Endothelial cell of umbilical vein (primary cell): ENCODE measurements at regions not wholly inside any gene's neighbourhood (a gene's known extent, or its start where the extent isn't known, plus 50 kb on each side); places are given as distances from the start of the nearest gene placed in this dataset.

Source experiments
- BruUV-seq: library from RNA; stranded (reverse); fragments of 400-500 nt; replicated peaks from 2 replicates; lab custom pipeline; 2021; lab: Mats Ljungman, UMichigan
- CTCF ChIA-PET: fragments of 300-600, 350-600 bp; sonication (Branson Sonifier 250); formaldehyde crosslinking; loops from one replicate; lab custom pipeline; 2021; ENCODE audit warnings: antibody characterized with exemption, inconsistent platforms; lab: Charles Lee
- POLR2A ChIA-PET: fragments of 300-600, 350-600 bp; sonication (Branson Sonifier 250); formaldehyde crosslinking; loops from one replicate; lab custom pipeline; 2021; ENCODE audit warnings: antibody characterized with exemption, inconsistent platforms; lab: Charles Lee
- DNase-seq: peaks from one replicate; pipeline ENCODE4 v3.0.0-alpha.2; 2011; ENCODE audit warnings: low read depth, low spot score
- FAIRE-seq: peaks from 2 replicates; lab custom pipeline; 2011; peaks lifted over from hg19 to GRCh38; lab: Jason Lieb, UNC
- H2AFZ ChIP-seq: 2 replicates; pipeline ENCODE4 v1.6.0; 2012; ENCODE audit warnings: low read depth, low read length, control low read depth, inconsistent platforms
- H3K27ac ChIP-seq: 2 replicates; pipeline ENCODE4 v1.5.1; 2011; ENCODE audit warnings: low read depth, mild to moderate bottlenecking, control low read depth, low read length, moderate library complexity; ENCODE audit not compliant: insufficient read depth
- H3K27me3 ChIP-seq, 2 experiments: 2 replicates each; pipeline versions ENCODE4 v1.6.0 to v1.6.1; 2011; ENCODE audit warnings: low read length in 2 of 2, mixed read lengths in 1 of 2; ENCODE audit not compliant: control insufficient read depth in 2 of 2, insufficient read depth in 2 of 2
- H3K36me3 ChIP-seq, 2 experiments: 2 replicates in 1 of 2; 3 replicates in 1 of 2; pipeline ENCODE4 v1.5.1; 2011; ENCODE audit warnings: low read length in 2 of 2, mild to moderate bottlenecking in 1 of 2, moderate library complexity in 1 of 2; ENCODE audit not compliant: control insufficient read depth in 2 of 2, insufficient read depth in 2 of 2; ENCODE audit errors: extremely low read depth in 1 of 2
- H3K4me1 ChIP-seq: 3 replicates; pipeline ENCODE4 v1.5.1; 2011; ENCODE audit warnings: mild to moderate bottlenecking, low read length; ENCODE audit not compliant: control insufficient read depth, insufficient read depth; ENCODE audit errors: extremely low read depth
- H3K4me2 ChIP-seq: 2 replicates; pipeline ENCODE4 v1.6.1; 2011; ENCODE audit warnings: low read length, control low read depth, mixed read lengths; ENCODE audit not compliant: insufficient read depth
- H3K4me3 ChIP-seq, 3 experiments: fragments of 200-600 bp in 1 of 3; sonication (generic), shearing (Covaris generic) in 1 of 3; replicated peaks in 1 of 3; 2 replicates each; pipeline ENCODE4 v1.5.1; 2011 to 2016; ENCODE audit warnings: control low read depth in 3 of 3, low read length in 3 of 3, mild to moderate bottlenecking in 2 of 3, inconsistent platforms in 1 of 3, low read depth in 1 of 3, moderate library complexity in 1 of 3; ENCODE audit not compliant: insufficient read depth in 1 of 3
- H3K79me2 ChIP-seq: 2 replicates; pipeline ENCODE4 v1.6.0; 2012; ENCODE audit warnings: low read length, inconsistent platforms; ENCODE audit not compliant: control insufficient read depth, insufficient read depth
- H3K9ac ChIP-seq: replicated peaks from 2 replicates; pipeline ENCODE3; 2011; ENCODE audit warnings: low read length, control low read depth; ENCODE audit not compliant: insufficient read depth; ENCODE audit errors: extremely low read depth
- H3K9me1 ChIP-seq: replicated peaks from 3 replicates; pipeline ENCODE4 v1.6.0; 2011; ENCODE audit warnings: mild to moderate bottlenecking, low read length; ENCODE audit not compliant: control insufficient read depth, insufficient read depth; ENCODE audit errors: extremely low read depth
- H3K9me3 ChIP-seq: replicated peaks from 2 replicates; pipeline ENCODE4 v1.5.1; 2012; ENCODE audit warnings: low read length, inconsistent platforms; ENCODE audit not compliant: control insufficient read depth, insufficient read depth
- H4K20me1 ChIP-seq: replicated peaks from 2 replicates; pipeline ENCODE3; 2011; ENCODE audit warnings: mild to moderate bottlenecking, low read length; ENCODE audit not compliant: control insufficient read depth, insufficient read depth; ENCODE audit errors: extremely low read depth
- CTCF ChIP-seq, 2 donors: IDR thresholded peaks; 1 replicate in 1 of 2; 2 replicates in 1 of 2; pipeline ENCODE4 v1.5.1; 2011; ENCODE audit warnings: low read length in 2 of 2, mild to moderate bottlenecking in 2 of 2, moderate library complexity in 2 of 2, control low read depth in 1 of 2, inconsistent platforms in 1 of 2, low read depth in 1 of 2; ENCODE audit not compliant: insufficient read depth in 1 of 2; ENCODE audit errors: extremely low read depth in 1 of 2
- EZH2 ChIP-seq: IDR thresholded peaks from 2 replicates; pipeline ENCODE4 v1.6.1; 2012; ENCODE audit warnings: borderline replicate concordance, low read depth, mild to moderate bottlenecking, moderate library complexity, low read length, inconsistent platforms; ENCODE audit not compliant: severe bottlenecking
- FOS ChIP-seq: IDR thresholded peaks from 2 replicates; pipeline ENCODE4 v1.6.1; 2011; ENCODE audit warnings: mild to moderate bottlenecking, low read length, moderate library complexity, borderline replicate concordance; ENCODE audit not compliant: insufficient read depth
- GATA2 ChIP-seq: IDR thresholded peaks from 2 replicates; pipeline ENCODE4 v1.7.0; 2011; ENCODE audit warnings: low read depth, mild to moderate bottlenecking, moderate library complexity, mixed read lengths, low read length; ENCODE audit not compliant: insufficient read length, insufficient read depth
- JUN ChIP-seq: IDR thresholded peaks from 2 replicates; pipeline ENCODE4 v1.6.1; 2011; ENCODE audit warnings: borderline replicate concordance, low read depth; ENCODE audit not compliant: insufficient read length, insufficient read depth
- MAX ChIP-seq: IDR thresholded peaks from 2 replicates; pipeline ENCODE4 v1.6.1; 2011; ENCODE audit not compliant: insufficient read depth, insufficient read length
- MYC ChIP-seq: IDR thresholded peaks from one replicate; pipeline ENCODE4 v1.6.1; 2011; ENCODE audit warnings: mild to moderate bottlenecking, low read depth, low read length
- POLR2A ChIP-seq: IDR thresholded peaks from 2 replicates; pipeline ENCODE4 v1.6.1; 2012; ENCODE audit warnings: low read depth, mild to moderate bottlenecking, control low read depth, low read length
- POLR2AphosphoS5 ChIP-seq: IDR thresholded peaks from 2 replicates; pipeline ENCODE4 v1.6.1; 2012; ENCODE audit warnings: low read depth, mild to moderate bottlenecking, control low read depth, low read length, moderate library complexity; ENCODE audit not compliant: insufficient read depth
- dilution Hi-C: fragments of 300-500 bp; cut with MboI; formaldehyde crosslinking; loops from one replicate; pipeline ENCODE4 v1.15.0; 2019; ENCODE audit warnings: low sequenced_read_pairs; ENCODE audit not compliant: extremely low pct_ligation_motif_present
- intact Hi-C: fragments of 100-400 bp; cut with micrococcal nuclease; formaldehyde crosslinking; loops from one replicate; pipeline ENCODE4 v1.10.0; 2022

GRCh38 chr2:133847591-133847990 lies 279.3 kb upstream of the NCKAP5 start:
- Histone ChIP-seq H3K9me3 (no peaks in the 10 kb centered on the region), H3K4me2 (no peak overlapping the region), H3K9ac (no peak overlapping the region), H3K9me1 (no peaks in the 10 kb centered on the region), H3K4me1 (peaks cover 10% of the 10 kb centered on the region), H2AFZ (no peak overlapping the region), H3K79me2 (no peaks in the 10 kb centered on the region), H3K27ac (no peak overlapping the region), H4K20me1 (no peaks in the 10 kb centered on the region), H3K36me3 (no peaks in the 10 kb centered on the region), H3K27me3 (no peaks in the 10 kb centered on the region), H3K4me3 (no peak overlapping the region)
- BruUV-seq = no TSS peak
- FAIRE-seq (no peak), DNase-seq (no peak)
- ChIA-PET POLR2A (no interaction called here), CTCF (no interaction called here)
- dilution Hi-C loops = no loop called here
- intact Hi-C loops = loop anchor here (10.0 kb wide), 2 partner anchors 393 to 1503 kb away; no protein-coding TSS in a partner anchor
- TF ChIP-seq FOS (no peak), JUN (no peak), MYC (no peak), POLR2AphosphoS5 (no peak), POLR2A (no peak), EZH2 (no peak), MAX (no peak), GATA2 (no peak), CTCF (IDR thresholded peaks at IDR 0.05; ENCODE audit: extremely low read depth in 1 of 2, insufficient read depth in 1 of 2, low read depth in 1 of 2, low read length in 2 of 2) (no peak)
